ENCODE measurements at regions not wholly inside any gene's neighbourhood (a gene's known extent, or its start where the extent isn't known, plus 50 kb on each side); places are given as distances from the start of the nearest gene placed in this dataset.

GRCh38 chr11:98616098-98616655, 404.6 kb upstream of the CNTN5 start:
- Mint-ChIP-seq H3K27ac (no peak overlapping the region), H3K36me3 (ENCODE audit: low read depth) (peaks cover 4% of the 10 kb centered on the region; the same call in 1 of the 2 replicates), H3K9me3 (peaks cover 29% of the 10 kb centered on the region), H3K4me1 (ENCODE audit: low read depth) (no peaks in the 10 kb centered on the region), H3K27me3 (ENCODE audit: insufficient read depth) (no peaks in the 10 kb centered on the region), H3K4me3 (no peak overlapping the region)
- no peak for TF ChIP-seq CTCF (IDR thresholded peaks at IDR 0.05)
- no peak for DNase-seq

- DNase-seq = no peak
- no peak overlapping the region for H3K4me3 Mint-ChIP-seq
Observed at GRCh38 chr11:98621767-98622166, 399.0 kb upstream of the CNTN5 start.

GRCh38 chr11:98625526-98625925, 395.2 kb upstream of the CNTN5 start:
- Mint-ChIP-seq H3K9me3 (peaks cover 34% of the 10 kb centered on the region), H3K27ac (no peak overlapping the region), H3K4me3 (no peak overlapping the region), H3K36me3 (ENCODE audit: low read depth) (no peaks in the 10 kb centered on the region), H3K4me1 (ENCODE audit: low read depth) (no peaks in the 10 kb centered on the region), H3K27me3 (ENCODE audit: insufficient read depth) (no peaks in the 10 kb centered on the region)
- TF ChIP-seq CTCF (IDR thresholded peaks at IDR 0.05) = no peak
- DNase-seq = no peak

More at GRCh38 chr11:98621767-98622166, 399.0 kb upstream of the CNTN5 start:
- H3K9me3 Mint-ChIP-seq = peaks cover 55% of the 10 kb centered on the region
- no peaks in the 10 kb centered on the region for H3K27me3 Mint-ChIP-seq (ENCODE audit: insufficient read depth)
- H3K27ac Mint-ChIP-seq = no peak overlapping the region
- H3K4me1 Mint-ChIP-seq (ENCODE audit: low read depth) = no peaks in the 10 kb centered on the region
- H3K36me3 Mint-ChIP-seq (ENCODE audit: low read depth) = peaks cover 3% of the 10 kb centered on the region; the same call in 1 of the 2 replicates
- no peak for TF ChIP-seq CTCF (IDR thresholded peaks at IDR 0.05)

- Mint-ChIP-seq H3K27ac (no peak overlapping the region), H3K9me3 (peaks cover 17% of the 10 kb centered on the region), H3K27me3 (ENCODE audit: insufficient read depth) (no peaks in the 10 kb centered on the region), H3K36me3 (ENCODE audit: low read depth) (no peaks in the 10 kb centered on the region), H3K4me3 (no peak overlapping the region), H3K4me1 (ENCODE audit: low read depth) (no peaks in the 10 kb centered on the region)
- DNase-seq = no peak
- TF ChIP-seq CTCF (IDR thresholded peaks at IDR 0.05) = no peak
Observed at GRCh38 chr11:98630736-98631135, 390.0 kb upstream of the CNTN5 start.

- no peak for DNase-seq
- TF ChIP-seq CTCF (IDR thresholded peaks at IDR 0.05) = no peak
- H3K4me3 Mint-ChIP-seq = no peak overlapping the region
- H3K4me1 Mint-ChIP-seq (ENCODE audit: low read depth) = no peaks in the 10 kb centered on the region
- H3K27me3 Mint-ChIP-seq (ENCODE audit: insufficient read depth) = peaks cover 2% of the 10 kb centered on the region; the same call in 1 of the 2 replicates
- H3K36me3 Mint-ChIP-seq (ENCODE audit: low read depth) = no peaks in the 10 kb centered on the region
- H3K9me3 Mint-ChIP-seq = peaks cover 11% of the 10 kb centered on the region
- H3K27ac Mint-ChIP-seq = no peak overlapping the region
Observed at GRCh38 chr11:98657711-98658110, 363.0 kb upstream of the CNTN5 start.
